SK-MEL-5 (cell line): ENCODE measurements at regions not wholly inside any gene's neighbourhood (a gene's known extent, or its start where the extent isn't known, plus 50 kb on each side); places are given as distances from the start of the nearest gene placed in this dataset.

Experiments used
- DNase-seq: peaks from one replicate; pipeline ENCODE4 v3.0.0-alpha.2; 2016; ENCODE audit warnings: low read depth, low spot score
- in situ Hi-C: cut with HindIII; loops from 2 replicates; pipeline ENCODE4 v1.10.0; 2016; ENCODE audit warnings: low sequenced_read_pairs, high pct_unique_total_duplicates, low pct_unique_long_range_greater_than_20kb

DNA sequence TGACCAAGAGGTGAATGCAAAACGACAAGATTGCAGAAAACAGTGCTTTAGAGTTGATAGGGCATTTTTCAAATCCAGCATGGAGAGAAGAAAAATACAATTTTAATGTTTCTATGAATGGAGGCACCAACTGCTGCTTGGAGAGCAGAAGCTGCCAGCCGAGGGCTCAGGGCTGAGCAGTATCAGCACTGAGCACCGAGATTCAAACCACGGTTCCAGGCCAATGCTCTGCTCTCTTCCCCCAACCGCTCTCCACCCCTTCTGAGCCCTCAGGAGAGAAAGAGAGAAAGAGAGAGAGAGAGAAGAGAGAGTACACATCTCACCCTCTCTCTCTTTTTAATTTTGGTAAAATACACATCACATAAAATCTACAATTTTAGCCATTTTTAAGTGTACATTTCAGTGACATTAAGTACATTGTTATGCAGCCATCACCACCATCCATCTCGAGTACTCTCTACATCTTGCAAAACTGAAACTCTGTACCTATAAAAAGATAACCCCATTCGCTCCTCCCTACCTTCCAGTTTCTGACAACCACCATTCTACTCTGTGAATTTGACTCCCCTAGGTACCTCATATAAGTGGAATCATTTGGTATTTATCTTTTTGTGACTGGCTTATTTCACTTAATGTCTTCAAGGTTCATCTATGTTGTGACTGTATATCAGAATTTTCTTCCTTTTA is 333.3 kb downstream of the MIAT start:
- in situ Hi-C loops, result no loop called here
- DNase-seq, result no peak

DNA sequence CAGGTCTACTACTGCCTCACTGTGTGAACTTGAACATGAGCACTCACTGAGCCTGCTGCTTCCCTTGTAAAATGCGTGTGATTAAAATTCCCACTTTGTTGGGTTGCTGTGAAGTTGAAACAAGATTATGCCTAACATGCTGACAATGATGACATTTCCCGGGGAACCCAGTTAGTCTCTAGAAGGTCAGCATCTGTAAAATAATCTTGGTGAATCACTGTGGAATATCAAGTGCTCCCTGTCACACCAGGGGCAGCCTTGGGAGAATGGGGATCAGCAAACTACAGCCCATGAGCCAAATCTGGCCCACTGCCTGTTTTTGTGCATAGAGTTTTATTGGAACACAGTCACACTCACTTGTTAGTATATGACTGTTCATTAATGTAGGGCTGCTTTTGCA is 335.2 kb downstream of the MIAT start:
- no peak for DNase-seq
- in situ Hi-C loops, result no loop called here

- DNase-seq, result no peak
- in situ Hi-C loops, result no loop called here
These were observed 336.5 kb downstream of the MIAT start for GRCh38 chr22:26993886-26994285.

GRCh38 chr22:26994801-26995200 is 337.4 kb downstream of the MIAT start:
- in situ Hi-C loops, result no loop called here
- DNase-seq, result no peak

GRCh38 chr22:26995235-26995634 is 337.8 kb downstream of the MIAT start:
- DNase-seq, result no peak
- in situ Hi-C loops, result no loop called here

GRCh38 chr22:26996154-26996553 is 338.8 kb downstream of the MIAT start:
- in situ Hi-C loops, result no loop called here
- DNase-seq, result no peak

GRCh38 chr22:26998129-26998528 is 340.7 kb downstream of the MIAT start:
- in situ Hi-C loops, result no loop called here
- DNase-seq, result no peak

DNA sequence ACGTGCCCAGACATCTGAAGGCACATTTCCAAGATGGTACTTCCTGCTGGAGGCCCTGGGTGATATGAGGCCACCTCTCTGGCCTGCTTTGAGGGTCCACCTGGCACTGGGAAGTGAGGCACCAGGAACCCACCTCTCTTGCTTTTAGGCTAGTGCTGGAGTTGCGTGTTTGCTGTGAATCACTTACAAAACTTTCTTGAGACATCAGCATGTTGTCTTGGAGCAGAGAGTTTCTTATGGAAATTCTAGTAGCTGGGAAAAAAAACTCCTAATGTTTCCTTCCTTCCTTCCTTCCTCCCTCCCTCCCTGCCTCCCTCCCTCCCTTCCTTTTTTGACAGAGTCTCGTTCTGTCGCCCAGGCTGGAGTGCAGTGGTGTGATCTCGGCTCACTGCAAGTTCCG is 341.3 kb downstream of the MIAT start:
- no peak for DNase-seq
- in situ Hi-C loops, result no loop called here

- in situ Hi-C loops, result no loop called here
These were observed 345.9 kb downstream of the MIAT start for GRCh38 chr22:27003297-27003696.

DNA sequence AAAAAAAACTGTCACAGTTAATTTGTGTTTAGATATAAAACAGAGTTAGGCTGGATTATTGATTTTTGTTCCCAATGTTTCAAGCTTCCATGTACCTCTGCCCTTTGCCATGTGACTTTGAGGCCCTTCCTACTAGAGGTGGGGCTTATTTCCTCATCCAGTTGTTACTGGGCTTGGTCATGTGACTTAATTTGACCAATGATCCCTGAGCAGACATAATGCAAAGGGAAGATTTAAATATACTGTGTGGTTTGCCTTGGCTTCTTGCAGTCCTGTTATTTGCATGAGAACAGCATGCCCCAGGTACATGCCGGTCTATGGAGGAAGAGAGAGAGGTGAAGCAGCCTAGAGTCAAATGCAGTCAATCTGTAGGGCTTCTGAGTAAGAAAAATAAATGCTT is 347.0 kb downstream of the MIAT start:
- in situ Hi-C loops, result no loop called here
- no peak for DNase-seq

More at GRCh38 chr22:27003297-27003696, 345.9 kb downstream of the MIAT start:
- no peak for DNase-seq

DNA sequence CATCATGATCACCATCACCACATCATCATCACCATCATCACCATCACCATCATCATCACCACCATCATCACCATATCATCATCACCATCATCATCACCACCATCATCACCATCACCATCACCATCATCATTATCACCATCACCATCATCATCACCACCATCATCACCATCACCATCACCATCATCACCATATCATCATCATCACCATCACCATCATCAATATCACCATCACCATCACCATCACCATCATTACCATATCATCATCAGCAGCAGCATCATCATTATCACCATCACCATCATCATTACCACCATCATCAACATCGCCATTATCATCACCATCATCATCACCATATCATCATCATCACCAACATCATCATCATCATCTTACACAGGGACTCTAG is 351.1 kb downstream of the MIAT start:
- no peak for DNase-seq
- in situ Hi-C loops, result no loop called here

- no peak for DNase-seq
- in situ Hi-C loops, result no loop called here
These were observed 353.7 kb downstream of the MIAT start for GRCh38 chr22:27011133-27011532.

GRCh38 chr22:27011717-27012116 is 354.3 kb downstream of the MIAT start:
- DNase-seq, result no peak
- in situ Hi-C loops, result no loop called here

GRCh38 chr22:27019827-27020226 is 362.4 kb downstream of the MIAT start:
- no peak for DNase-seq
- in situ Hi-C loops, result no loop called here

DNA sequence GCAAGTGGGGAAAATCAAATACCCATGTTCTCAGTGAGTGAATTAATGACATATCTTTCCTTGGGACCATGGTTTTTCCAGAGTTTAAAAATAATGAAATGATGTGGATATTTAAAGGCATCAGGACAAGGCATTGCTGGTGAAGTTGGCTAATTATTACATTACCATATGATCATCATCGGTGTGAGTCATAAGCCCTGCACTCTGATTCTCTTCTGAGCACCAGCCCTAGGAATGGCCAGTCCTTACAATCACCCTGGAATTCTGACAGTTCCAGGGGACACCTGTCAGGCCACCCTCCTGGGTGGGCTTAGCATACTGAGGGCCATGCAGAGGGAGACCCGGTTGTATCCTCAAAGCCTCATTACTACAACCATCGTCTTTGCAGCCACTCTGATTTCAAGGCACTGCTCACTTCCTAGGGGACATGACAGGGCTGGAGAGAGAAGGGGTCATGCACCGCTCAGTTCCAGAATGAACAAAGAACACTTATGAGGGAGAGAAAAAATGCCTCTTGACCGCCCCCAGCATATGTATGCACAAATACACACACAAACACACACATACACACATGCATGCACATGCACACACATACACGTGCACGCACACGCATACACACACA is 365.0 kb downstream of the MIAT start:
- no peak for DNase-seq
- in situ Hi-C loops, result no loop called here

- in situ Hi-C loops, result no loop called here
- DNase-seq, result no peak
These were observed 365.5 kb downstream of the MIAT start for GRCh38 chr22:27022896-27023361.

DNA sequence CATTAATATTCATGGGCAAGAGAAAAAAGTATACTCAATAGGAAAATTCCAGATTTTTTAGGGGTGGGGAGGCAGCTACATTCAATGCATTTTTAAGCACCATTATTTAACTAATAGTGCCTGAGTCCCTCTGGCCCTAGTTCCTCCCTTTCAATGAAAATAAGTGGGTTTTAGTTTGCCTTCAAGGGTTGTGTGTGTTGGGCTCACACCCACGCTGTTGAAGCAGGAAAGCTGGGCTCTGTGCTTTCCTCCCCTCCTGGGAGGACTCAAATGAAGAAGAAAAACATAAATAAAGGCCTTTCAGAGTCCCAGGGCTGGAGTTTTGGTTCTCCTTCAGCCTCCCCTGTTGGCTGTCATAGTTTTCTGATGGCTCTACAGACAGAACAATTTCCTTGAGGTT is 366.2 kb downstream of the MIAT start:
- in situ Hi-C loops, result no loop called here
- no peak for DNase-seq

DNA sequence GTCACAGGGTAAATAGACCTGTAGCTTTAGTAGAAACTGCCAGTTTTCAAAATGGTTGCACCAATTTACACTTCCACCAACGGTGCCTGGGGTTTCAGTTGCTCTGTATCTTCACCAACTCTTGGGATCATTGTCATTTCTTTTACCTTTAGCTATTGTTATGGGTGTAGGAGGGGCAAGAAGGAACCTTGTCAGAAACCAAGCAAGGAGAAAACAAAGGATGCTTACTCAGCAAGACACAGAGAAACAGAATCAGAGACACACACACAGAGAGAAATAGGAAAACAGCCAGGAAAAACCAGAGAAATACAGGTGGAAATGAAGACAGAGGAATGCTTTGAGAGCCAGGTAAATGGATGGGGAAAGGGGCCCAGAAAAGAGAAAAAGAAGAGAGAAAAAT is 367.6 kb downstream of the MIAT start:
- DNase-seq, result no peak
- in situ Hi-C loops, result no loop called here

DNA sequence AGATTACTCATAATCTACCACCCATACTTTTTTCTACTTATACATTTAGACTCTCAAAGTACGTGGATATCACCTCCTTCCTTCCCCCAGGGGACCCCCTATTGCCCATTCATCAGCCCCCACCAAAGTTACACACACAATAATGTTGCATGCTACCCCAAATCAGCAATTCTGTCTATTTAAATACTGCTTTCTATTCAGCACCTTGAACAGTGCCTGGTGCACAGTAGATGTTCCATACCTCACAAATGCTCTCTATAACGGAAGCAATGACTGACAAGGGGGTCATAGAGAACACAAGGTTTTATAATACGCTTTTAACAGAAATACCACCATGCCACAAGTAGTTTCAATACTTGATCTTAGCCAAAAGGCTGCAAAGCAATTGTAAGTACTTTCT is 370.7 kb downstream of the MIAT start:
- no peak for DNase-seq
- in situ Hi-C loops, result no loop called here
